TTC549 (cell line): ENCODE measurements at regions not wholly inside any gene's neighbourhood (a gene's known extent, or its start where the extent isn't known, plus 50 kb on each side); places are given as distances from the start of the nearest gene placed in this dataset.

Source experiments
- FAIRE-seq: peaks from 2 replicates; lab custom pipeline; 2012; peaks lifted over from hg19 to GRCh38; lab: Jason Lieb, UNC

DNA sequence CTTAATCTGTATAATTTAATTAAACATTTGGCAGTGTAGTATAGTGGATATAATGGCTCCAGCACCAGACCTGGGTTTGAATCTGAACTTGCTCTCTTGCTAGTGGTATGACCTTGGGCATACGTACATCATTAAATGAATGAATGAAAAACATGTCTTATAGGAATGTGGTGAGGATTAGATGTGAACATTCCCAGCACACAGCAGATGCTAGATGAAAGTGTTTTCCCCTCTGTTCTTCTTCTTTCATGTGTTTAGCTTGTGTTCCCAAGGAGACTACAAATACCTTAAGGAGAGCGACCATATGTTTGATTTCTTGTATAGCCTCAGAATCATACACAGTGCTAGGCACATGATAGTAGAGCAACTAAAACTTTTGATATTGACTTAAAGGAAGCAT is 56.5 kb downstream of the CT47B1 start:
- FAIRE-seq, result no peak

DNA sequence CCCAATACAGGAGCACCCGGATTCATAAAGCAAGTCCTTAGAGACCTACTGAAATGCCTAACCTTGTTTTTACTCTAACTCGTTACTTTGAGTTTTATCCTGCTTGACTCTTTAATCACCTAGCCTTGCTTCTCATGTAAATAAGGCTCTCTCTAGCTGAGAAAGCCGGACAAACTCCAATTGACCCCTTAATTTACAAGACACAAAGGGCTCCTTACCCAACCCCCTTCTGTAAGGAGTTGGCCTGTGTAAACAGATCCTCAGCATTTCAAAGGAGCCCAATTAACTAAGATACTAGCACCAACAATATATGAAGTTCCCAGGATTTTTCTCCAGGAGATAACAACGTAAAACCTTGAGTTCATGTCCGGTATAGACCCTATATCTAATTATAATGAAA is 61.7 kb downstream of the CT47B1 start:
- FAIRE-seq, result no peak

DNA sequence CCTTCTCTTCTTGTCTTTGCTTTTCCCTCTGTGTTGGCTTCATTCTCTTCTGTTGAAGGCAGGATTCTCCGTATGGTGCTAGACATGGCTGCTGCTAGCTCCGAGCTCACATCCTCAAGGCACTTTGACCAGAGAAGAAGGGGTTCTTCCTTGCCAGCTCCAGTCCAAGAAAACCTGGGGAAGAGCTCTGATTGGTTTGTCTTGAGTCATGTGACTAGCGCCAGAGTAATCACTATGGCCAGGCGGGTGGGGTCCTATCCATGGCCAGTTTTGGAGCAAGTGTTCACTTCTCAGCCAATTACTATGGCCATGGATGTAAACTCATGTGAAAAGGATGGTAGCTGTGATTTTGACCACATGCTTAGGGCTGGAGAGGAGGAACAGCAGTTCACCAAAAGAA is 74.2 kb downstream of the CT47B1 start:
- FAIRE-seq, result no peak

DNA sequence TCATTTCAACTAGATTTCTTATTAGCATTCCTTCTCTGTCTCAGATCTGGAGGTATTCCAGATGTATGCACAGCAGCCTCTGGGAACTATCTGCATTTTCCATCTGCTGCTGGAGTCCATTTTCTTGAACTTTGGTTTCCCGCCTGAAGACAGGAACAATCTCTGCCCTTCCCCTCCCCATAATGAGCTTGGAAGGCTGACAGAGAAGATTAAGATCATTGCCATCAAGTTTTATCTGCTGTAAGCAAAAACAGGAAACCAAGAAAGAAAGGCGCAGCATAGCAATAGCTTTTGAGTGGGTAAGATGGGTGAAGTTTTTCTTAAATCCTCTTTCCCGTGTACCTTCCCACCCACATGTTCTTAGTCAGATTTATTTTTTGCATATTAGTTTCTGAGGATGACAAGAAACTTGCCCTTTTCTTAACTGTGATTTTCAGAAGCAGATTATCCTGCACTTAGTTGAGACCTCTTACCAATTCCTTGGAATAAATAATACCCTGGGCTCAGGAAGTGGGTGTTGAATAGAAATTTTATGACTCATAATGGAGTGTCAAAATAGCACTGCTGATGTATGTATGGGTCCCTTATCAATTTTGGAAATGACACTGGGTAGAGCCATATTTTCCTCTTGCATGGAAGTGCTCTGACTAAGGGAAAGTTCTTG is 78.3 kb downstream of the CT47B1 start:
- no peak for FAIRE-seq

DNA sequence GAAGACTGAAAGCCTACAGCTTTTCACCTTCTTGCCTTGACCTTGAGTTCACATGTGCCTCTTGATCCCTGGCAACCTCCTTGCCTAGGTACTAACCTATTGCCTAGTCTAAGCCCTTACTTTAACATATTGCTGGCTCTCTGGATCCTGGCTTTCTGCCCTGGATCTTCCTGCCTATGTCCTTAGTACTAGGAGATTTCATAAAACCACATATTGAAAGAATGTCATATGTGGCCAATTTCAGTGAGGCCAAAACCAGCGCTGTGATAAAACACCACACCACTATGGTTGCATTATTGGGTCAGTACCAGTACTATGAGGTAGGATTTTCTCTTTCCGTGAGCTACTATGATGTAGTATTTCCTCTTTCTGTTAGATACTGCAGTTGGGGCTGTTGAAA is 80.4 kb downstream of the CT47B1 start:
- FAIRE-seq, result no peak

DNA sequence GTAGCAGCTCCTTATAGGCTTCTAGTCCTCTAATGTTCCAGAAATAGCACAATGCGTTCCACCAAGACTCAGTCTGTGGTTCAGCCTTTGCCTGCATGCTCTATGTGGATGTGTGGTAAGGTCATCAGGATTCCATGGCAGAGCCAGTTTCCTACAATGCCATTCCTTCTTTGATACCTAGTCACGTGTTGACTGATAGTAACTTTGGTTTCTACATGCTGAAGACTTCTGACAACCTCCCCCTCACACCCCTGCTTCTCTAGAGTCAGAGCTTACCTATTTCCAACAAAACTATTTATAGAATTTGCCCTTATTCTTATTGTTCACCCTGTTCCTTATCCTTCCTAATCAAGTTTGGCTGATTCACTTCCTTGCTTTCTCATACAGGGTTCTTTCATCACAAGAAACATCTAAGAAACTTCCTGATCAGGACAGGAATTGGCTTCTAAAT is 81.1 kb downstream of the CT47B1 start:
- no peak for FAIRE-seq

DNA sequence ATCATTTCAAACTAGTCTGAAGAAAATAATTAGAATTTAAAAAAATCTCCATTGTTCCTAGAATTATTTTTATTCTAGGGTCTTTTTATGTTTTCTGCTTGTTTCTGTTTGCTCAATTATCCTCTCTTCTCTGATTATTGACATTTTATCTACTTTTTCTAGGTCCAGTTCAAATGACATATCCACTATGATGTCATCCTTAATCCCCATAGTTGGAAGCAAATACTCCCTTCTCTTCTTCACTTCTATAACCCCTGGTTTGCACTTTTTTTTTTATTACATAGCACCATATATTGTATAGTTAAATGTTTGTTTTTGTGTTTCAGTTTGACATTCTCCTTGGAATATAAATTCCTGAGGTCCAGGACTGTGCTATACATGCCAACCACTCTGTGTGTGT is 82.6 kb downstream of the CT47B1 start:
- FAIRE-seq, result no peak

DNA sequence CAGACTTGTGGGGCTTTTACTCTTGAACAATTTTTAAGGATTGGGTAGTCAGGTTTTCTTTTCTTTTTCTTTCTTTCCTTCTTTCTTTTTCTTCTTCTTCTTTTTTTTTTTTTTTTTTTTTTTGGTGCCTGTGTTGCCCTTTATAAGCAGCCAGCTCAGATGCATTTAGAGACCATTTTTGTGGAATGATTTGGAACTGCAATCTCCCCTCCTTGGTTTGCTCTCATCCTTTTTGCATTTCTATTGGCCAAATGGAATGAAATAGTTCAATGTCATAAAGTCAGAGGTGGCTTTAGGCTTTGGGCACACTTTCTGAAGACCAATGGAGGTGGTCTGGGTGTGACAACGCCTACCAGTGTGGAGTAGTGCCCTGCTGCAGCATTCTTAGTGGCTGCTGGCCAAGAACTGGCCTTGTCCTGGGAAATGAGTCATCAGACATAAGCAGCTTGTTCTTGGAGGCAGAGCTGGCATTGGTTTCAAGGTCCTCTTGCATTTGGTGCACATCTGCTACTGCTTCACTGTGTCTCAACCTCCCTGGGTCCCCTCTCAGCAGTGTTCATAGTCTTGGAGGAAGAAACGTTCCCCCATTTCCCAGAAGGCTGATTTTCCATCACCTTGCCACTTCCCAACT is 84.5 kb downstream of the CT47B1 start:
- no peak for FAIRE-seq

DNA sequence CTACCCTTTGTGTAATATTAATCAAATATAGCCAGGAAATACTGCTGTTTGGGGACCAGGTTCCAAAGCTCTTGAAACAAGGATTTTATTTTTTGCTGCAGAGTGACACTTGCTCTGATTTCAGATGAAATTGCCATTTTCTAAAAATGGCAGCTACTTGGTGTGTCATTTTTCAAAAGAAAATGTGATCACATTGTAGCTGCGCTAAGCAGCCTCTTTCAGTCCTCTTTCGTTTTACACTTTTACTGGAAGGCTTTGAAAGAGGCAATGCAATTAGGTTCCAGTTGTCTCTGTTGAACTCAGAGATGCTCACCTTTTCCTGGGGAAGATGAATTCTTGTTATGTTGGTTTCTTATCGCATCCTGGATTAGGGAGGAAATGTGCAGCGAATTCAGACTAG is 85.1 kb downstream of the CT47B1 start:
- FAIRE-seq, result no peak

DNA sequence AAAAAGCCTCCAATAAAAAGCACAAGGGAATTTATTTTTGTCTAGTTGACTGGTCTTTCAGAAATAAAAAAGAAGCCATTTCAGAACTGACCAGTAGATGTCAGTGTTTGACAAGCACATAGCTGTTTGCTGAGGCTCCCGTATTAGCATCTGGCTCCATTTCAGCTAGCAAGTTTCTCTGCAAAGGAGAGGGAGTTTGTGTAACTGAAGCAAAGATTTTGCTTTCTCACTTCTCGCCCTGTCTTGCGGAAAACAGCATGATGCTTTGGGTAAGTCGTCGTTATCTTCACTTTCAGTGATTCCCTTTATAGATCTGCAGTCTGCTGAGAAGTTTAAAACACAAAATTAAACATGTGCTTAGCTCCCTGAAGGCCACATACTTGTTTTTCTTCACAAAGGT is 85.5 kb downstream of the CT47B1 start:
- peak; percentile 86 for FAIRE-seq

DNA sequence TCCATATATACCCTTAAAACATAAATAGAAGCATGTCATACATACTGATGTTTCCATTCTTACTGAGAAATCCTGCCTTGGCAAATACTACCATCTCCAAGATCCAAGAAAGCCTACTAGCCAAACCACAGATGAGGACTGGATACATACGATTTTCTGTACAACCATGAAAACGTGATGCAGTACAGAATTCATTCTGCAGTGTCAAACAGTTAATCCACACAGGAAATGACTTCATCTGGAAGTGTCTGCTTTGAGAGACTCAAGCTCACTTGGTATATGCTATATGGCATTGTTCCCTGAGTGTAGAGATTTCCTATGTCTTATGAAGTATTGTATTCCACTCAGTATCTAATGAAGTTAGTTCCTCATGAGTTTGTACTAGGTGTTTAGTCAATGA is 94.3 kb downstream of the CT47B1 start:
- no peak for FAIRE-seq

DNA sequence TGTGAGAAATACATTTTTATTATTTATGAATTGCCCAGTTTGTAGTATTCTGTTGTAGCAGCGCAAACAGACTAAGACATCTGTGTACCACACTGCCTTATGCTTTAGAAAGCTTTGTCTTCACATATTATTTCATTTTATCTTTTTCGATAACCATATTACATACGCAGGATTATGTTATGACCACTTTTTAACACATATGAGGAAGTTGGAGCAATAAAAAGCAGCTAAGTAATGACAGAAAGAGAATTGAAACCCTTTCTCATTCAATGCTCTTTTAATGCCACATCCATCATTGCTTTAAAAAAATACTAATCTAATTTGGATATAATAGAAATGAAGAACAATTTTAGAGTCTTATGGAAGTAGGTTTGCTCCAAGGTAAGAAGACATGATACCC is 99.7 kb downstream of the CT47B1 start:
- FAIRE-seq, result no peak

DNA sequence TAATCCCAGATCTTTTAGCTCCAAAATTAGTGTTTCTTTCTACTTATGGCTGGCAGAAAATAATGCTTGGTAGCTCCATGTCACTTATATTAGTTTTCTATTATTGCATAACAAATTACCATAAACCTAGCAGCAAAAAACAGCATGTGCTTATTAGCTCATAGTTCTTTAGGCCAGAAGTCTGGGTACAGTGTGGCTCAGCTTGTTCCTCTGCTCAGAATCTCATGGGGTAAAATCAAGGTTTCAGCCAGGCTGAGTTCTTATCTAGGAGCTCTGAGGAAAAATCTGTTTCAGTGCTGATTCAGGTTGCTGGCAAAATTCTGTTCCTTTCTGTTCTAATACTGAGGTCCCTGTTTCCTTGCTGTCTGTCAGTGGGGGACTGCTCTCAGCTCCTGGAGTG is 101.1 kb downstream of the CT47B1 start:
- FAIRE-seq, result no peak

DNA sequence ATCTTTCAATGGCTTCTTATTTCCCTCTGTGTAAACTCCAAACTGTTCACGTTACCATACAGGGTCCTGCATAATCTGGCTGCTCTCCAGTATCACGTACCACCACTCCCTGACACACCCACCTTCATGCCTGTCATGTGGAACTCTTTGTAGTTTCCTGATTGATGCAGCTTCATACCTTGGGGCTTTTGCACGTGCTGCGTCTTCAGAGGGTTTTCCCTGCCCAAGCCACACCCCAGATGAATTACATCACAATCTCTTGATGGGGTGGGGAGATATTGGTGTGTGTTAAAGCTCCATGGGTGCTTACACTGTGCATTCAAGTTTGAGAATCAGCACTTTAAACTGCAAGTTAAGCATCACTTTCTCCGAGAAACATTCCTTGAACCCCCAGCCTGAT is 101.9 kb downstream of the CT47B1 start:
- no peak for FAIRE-seq

DNA sequence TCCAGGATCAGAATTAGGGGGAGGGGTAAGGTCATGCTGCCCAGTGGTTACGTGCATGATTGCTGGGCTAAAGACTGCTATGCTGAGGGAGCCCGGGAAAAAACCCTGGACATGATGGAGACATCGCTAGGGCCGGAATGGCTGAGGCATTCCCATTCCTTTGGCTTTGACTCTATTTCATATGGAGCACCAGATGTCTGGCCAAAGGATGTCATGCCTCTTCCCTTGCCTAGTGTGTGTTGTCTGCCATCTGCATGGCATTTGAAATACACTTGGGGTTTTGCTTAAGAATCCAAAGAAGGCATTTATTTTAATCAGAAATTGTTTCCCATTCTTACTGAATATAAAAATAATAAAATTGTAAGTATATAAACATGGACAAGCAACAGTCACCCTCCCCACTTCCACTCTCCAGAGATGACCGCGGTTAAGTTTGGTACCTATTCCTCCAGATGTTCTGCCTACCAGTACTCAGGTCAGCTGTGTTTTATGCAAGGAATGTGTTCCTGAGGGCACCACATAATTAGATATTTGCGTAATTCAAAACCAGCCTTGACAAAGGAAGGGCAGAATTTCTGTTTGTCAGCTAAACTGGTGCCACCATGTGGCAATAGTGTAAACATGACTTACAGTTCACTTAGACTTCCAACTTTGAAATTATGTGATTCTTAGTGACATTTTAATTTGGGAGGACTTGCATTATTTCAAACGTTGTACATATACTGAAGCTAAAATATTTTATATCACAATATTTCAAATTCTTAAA is 105.9 kb downstream of the CT47B1 start:
- no peak for FAIRE-seq

DNA sequence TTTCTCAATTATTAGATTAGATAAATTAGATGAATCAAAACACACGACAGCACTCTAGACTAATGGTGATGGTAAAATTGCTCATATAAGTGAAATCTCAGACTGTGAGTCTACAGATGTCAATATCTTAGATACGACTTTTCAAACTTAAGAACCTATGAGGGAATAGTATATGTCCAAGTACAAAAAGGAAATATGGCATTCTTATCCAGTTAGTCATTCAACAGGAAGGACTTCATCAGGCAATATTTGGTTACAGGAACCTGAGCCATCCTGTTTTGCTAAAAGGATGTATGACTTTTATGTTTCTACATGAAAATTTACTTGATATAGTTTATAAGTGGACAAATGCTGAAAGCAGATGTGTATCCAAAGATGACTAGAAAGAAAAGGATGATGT is 107.0 kb downstream of the CT47B1 start:
- FAIRE-seq, result no peak

DNA sequence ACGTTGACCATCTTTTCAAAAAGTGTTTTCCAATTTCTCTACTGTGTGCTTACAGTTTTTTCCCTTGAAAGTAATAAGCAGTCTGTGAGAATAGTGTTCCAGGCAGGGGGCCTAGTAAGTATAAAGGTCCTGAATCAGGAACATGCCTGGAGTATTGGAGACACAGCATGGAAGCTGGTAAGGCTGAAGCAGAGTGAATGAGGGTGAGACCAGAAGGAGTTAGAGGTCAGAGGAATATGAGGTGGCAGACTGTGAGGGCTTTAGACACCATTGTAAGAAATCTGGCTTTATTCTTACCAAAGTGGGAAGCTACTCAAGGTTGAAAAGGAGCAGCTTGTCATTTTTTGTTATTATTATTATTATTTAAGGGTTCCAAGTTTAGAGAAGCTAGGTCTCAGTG is 107.4 kb downstream of the CT47B1 start:
- FAIRE-seq, result no peak

DNA sequence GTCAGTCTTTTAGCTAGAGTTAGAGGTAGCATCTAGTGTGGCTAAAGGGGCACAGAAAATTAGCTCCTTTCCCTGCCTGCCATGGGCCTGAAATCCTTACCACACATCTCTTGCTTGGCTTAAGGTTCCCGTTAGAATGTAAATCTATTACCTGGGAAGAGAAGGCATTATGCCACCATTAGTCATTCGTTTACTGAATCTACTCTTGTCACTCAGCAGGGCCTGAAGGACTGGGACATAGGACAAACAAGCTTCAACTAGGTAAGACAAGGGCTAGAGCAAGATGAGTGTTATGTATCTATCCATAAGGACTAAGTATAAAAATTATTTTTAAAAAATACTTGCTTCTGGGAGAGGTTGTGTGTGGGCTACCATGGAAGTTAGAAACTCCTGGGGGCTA is 112.4 kb downstream of the CT47B1 start:
- no peak for FAIRE-seq

DNA sequence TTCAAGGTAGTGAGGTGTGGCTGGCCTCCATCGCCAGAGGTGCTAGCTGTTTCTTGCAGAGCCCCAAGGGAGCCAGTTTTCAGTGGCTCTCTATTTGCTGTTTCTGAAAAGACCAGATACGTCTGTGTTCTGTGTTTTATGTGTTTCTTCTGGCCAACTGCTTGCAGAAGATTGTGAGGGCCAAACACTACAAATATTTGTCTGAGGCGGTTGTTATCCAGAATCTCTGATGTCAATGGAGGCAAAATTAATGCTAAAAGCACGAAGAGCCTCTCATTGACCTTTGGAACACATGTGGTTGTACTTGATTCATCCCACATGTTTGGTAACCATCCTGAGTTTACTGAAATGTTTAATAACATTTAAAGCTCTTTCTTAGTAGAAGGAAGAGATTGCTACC is 113.9 kb downstream of the CT47B1 start:
- no peak for FAIRE-seq

DNA sequence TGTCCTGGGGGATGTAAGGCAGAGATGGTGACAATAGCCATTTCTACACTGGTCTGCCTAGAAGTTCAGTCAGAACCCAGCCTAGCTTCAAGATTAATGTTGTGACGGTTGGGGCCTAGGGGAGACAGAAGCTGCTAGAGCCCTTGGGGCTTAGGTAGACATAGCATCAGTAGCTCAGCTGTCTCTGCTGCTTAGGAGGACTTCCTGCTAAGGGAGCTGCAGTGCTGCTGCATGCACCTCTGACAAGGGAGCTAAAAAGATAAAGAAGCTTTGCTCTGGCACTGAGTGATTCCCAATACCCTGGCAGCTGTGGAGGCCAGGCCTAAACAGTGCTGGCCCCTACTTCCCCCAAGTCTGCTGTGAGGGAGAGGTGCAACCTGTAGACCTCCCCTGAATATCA is 116.0 kb downstream of the CT47B1 start:
- FAIRE-seq, result no peak

DNA sequence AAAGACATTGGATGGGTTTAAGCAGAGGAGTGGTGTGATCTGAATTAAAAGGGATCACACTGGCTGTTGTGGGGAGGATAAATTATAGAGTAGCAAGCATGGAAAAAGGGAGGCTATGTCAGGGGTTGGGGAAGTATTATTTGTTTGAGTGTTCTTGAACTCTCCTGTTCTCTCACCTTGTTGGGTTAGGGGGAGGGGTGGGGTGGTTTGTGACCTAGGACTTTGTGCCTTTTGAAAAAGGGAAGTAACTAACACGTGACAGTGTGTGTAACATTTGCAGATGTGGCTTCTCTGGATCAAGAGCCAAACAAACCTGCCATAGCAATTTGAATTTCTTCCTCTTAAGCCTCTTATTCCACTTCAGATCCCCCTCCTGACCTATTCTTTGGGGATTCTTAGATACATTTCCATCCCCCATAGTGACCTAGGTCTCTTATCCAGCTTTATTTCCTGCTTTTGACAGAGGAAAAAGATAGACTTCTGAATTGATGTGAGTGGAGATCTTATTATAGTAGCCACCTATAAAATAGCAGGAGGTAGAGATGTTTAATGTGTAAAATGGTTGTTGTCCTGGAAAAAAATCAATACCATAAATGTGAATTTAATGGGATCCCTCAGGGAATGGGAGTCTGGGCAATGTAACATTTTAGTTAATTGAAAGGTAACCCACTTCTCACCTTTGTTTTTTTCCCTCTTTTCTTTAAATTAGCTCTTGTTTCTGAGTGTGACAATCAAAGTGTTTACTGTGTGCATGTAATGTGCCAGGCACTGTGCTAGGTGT is 120.4 kb downstream of the CT47B1 start:
- no peak for FAIRE-seq

DNA sequence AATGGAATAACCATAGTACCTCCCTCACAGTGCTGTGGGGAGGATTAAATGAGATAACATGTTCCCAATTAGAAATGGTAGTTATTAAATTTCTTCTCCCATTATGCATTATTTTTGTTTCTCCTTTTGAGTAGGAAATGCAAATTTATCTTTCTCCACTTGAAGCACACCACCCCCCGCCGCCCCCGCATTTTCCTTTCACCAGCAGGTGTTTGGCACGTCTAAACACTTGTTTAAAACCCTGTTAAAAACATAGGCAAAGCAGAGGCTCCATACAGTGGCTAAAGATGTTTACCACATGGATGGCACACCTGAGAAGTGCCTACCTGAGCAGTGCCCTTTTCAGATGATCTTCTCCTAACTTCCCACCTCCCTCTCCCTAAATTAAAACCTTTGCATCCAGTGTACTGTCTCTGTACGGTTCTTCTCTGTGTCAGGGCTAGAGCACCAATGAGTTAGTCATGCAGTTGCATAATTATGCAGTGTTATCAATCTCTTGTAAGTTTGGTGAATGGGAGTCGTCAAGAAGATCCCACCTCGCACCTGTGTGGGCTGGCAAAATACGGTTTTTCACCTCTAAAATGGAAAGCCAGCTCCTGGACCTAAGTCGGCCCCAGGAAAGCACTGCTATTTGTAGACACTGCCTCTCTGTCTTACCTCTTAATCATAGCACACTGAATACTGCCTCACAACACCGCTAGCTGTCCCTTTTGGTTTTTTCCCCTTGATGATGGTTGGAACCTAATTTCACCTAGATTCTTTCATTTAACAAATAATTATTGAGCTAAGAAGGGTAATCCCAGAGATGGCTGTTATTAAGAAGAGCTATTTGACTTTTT is 122.0 kb downstream of the CT47B1 start:
- FAIRE-seq, result no peak
